Neural cell (in vitro differentiated cells): ENCODE measurements at regions not wholly inside any gene's neighbourhood (a gene's known extent, or its start where the extent isn't known, plus 50 kb on each side); places are given as distances from the start of the nearest gene placed in this dataset.

Experiments
- H2AFZ ChIP-seq: fragments of 200-600, 300-800 bp; sonication (generic), shearing (Covaris generic); 2 replicates; pipeline ENCODE4 v1.6.0; 2014; ENCODE audit warnings: low read depth, mild to moderate bottlenecking, antibody characterized with exemption, low read length, moderate library complexity
- H3F3A ChIP-seq: fragments of 200-600 bp; shearing (Covaris generic); 2 replicates; pipeline ENCODE4 v1.6.1; 2016; ENCODE audit warnings: mild to moderate bottlenecking, moderate library complexity, mixed read lengths, antibody characterized with exemption, low read length; ENCODE audit not compliant: insufficient read depth, poor library complexity, severe bottlenecking
- H3K27ac ChIP-seq: fragments of 200-600, 300-800 bp; sonication (generic), shearing (Covaris generic); 2 replicates; pipeline ENCODE4 v1.5.1; 2014; ENCODE audit warnings: mild to moderate bottlenecking, low read length, moderate library complexity
- H3K27me3 ChIP-seq: fragments of 300-800, 200-600 bp; sonication (generic), shearing (Covaris generic); 2 replicates; pipeline ENCODE4 v1.6.0; 2014; ENCODE audit warnings: mild to moderate bottlenecking, low read depth, low read length, moderate library complexity; ENCODE audit not compliant: insufficient read depth
- H3K36me3 ChIP-seq: fragments of 300-800, 200-600 bp; sonication (generic), shearing (Covaris generic); 2 replicates; pipeline ENCODE4 v1.5.1; 2014; ENCODE audit warnings: mild to moderate bottlenecking, antibody characterized with exemption, low read length, moderate library complexity; ENCODE audit not compliant: insufficient read depth
- H3K4me2 ChIP-seq: fragments of 300-800, 200-600 bp; sonication (generic), shearing (Covaris generic); 2 replicates; pipeline ENCODE4 v1.6.0; 2014; ENCODE audit warnings: mild to moderate bottlenecking, low read length
- H3K4me3 ChIP-seq: fragments of 300-800, 200-600 bp; sonication (generic), shearing (Covaris generic); 2 replicates; pipeline ENCODE4 v1.5.1; 2014; ENCODE audit warnings: mild to moderate bottlenecking, low read length, moderate library complexity
- H3K79me2 ChIP-seq: fragments of 200-600 bp; shearing (Covaris generic); replicated peaks from 2 replicates; pipeline ENCODE4 v1.6.0; 2014; ENCODE audit warnings: mild to moderate bottlenecking, low read length, moderate library complexity; ENCODE audit not compliant: insufficient read depth
- H3K9ac ChIP-seq: fragments of 300-800, 200-600 bp; sonication (generic), shearing (Covaris generic); 2 replicates; pipeline ENCODE4 v1.6.1; 2016; ENCODE audit warnings: mild to moderate bottlenecking, low read length, mixed read lengths
- H3K9me2 ChIP-seq: fragments of 200-600 bp; shearing (Covaris generic); 2 replicates; pipeline ENCODE4 v1.6.1; 2016; ENCODE audit warnings: mild to moderate bottlenecking, low read length, mixed read lengths; ENCODE audit not compliant: insufficient read depth
- H3K9me3 ChIP-seq: fragments of 200-600, 300-800 bp; sonication (generic), shearing (Covaris generic); 2 replicates; pipeline ENCODE4 v1.6.1; 2016; ENCODE audit warnings: mild to moderate bottlenecking, mixed run types, low read length, moderate library complexity, mixed read lengths
- H4K20me1 ChIP-seq: fragments of 200-600 bp; shearing (Covaris generic); 2 replicates; pipeline ENCODE4 v1.6.1; 2016; ENCODE audit warnings: mild to moderate bottlenecking, mixed run types; ENCODE audit not compliant: insufficient read depth
- CTCF ChIP-seq: fragments of 450-650 bp; IDR thresholded peaks from 2 replicates; pipeline ENCODE4 v1.5.1; 2014; ENCODE audit warnings: antibody characterized with exemption, mild to moderate bottlenecking, moderate library complexity; ENCODE audit not compliant: poor library complexity, severe bottlenecking
- EP300 ChIP-seq: fragments of 450-650 bp; conservative IDR thresholded peaks from 2 replicates; pipeline ENCODE4 v1.6.1; 2014; ENCODE audit warnings: antibody characterized with exemption, mild to moderate bottlenecking, moderate library complexity; ENCODE audit not compliant: poor library complexity, severe bottlenecking
- EZH2 ChIP-seq: fragments of 200-600, 300-800 bp; shearing (Covaris generic), sonication (generic); IDR thresholded peaks from 2 replicates; pipeline ENCODE4 v1.6.1; 2014; ENCODE audit warnings: antibody characterized with exemption, low read length, borderline replicate concordance, mild to moderate bottlenecking; ENCODE audit not compliant: insufficient read depth, poor library complexity, severe bottlenecking
- MXI1 ChIP-seq: fragments of 450-650 bp; conservative IDR thresholded peaks from 2 replicates; pipeline ENCODE4 v1.6.1; 2014; ENCODE audit warnings: antibody characterized with exemption, mild to moderate bottlenecking; ENCODE audit not compliant: poor library complexity, severe bottlenecking
- POLR2AphosphoS5 ChIP-seq: IDR thresholded peaks from 2 replicates; pipeline ENCODE4 v1.6.1; 2012
- RAD21 ChIP-seq: fragments of 450-650 bp; conservative IDR thresholded peaks from 2 replicates; pipeline ENCODE4 v1.6.1; 2014; ENCODE audit warnings: antibody characterized with exemption, mild to moderate bottlenecking, moderate library complexity
- SMC3 ChIP-seq: fragments of 450-650 bp; conservative IDR thresholded peaks from 2 replicates; pipeline ENCODE4 v1.6.1; 2014; ENCODE audit warnings: antibody characterized with exemption, mild to moderate bottlenecking, moderate library complexity; ENCODE audit not compliant: poor library complexity
- TAF1 ChIP-seq: IDR thresholded peaks from 2 replicates; pipeline ENCODE4 v1.6.1; 2012; ENCODE audit warnings: low read depth
- small RNA-seq, 3 experiments: library from RNA; depleted of rRNA; stranded (forward); fragments of <200 nt; gene quantifications; one replicate each; pipeline ENCODE3, GENCODE V24; 2012
- TF ChIP-seq, protein P1 (sequence below): IDR thresholded peaks from 2 replicates; pipeline ENCODE4 v1.6.1; 2012; ENCODE audit warnings: borderline replicate concordance

GRCh38 chr5:156274453-156274852 lies 52.5 kb upstream of the SGCD start:
- H3K9me3 ChIP-seq: no peaks in the 10 kb centered on the region
- H3F3A ChIP-seq: no peaks in the 10 kb centered on the region
- no peaks in the 10 kb centered on the region for H3K79me2 ChIP-seq
- no peaks in the 10 kb centered on the region for H4K20me1 ChIP-seq
- H3K27me3 ChIP-seq: no peaks in the 10 kb centered on the region
- no peak overlapping the region for H3K27ac ChIP-seq
- no peak overlapping the region for H3K4me2 ChIP-seq
- H3K4me3 ChIP-seq: no peak overlapping the region
- no peaks in the 10 kb centered on the region for H3K36me3 ChIP-seq
- H2AFZ ChIP-seq: no peak overlapping the region
- TF ChIP-seq MXI1 (no peak), CTCF (no peak), EP300 (no peak), SMC3 (no peak), POLR2AphosphoS5 (no peak), RAD21 (no peak), EZH2 (no peak), TAF1 (no peak)
- TF ChIP-seq, protein P1, sequence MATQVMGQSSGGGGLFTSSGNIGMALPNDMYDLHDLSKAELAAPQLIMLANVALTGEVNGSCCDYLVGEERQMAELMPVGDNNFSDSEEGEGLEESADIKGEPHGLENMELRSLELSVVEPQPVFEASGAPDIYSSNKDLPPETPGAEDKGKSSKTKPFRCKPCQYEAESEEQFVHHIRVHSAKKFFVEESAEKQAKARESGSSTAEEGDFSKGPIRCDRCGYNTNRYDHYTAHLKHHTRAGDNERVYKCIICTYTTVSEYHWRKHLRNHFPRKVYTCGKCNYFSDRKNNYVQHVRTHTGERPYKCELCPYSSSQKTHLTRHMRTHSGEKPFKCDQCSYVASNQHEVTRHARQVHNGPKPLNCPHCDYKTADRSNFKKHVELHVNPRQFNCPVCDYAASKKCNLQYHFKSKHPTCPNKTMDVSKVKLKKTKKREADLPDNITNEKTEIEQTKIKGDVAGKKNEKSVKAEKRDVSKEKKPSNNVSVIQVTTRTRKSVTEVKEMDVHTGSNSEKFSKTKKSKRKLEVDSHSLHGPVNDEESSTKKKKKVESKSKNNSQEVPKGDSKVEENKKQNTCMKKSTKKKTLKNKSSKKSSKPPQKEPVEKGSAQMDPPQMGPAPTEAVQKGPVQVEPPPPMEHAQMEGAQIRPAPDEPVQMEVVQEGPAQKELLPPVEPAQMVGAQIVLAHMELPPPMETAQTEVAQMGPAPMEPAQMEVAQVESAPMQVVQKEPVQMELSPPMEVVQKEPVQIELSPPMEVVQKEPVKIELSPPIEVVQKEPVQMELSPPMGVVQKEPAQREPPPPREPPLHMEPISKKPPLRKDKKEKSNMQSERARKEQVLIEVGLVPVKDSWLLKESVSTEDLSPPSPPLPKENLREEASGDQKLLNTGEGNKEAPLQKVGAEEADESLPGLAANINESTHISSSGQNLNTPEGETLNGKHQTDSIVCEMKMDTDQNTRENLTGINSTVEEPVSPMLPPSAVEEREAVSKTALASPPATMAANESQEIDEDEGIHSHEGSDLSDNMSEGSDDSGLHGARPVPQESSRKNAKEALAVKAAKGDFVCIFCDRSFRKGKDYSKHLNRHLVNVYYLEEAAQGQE: no peak
- H3K9ac ChIP-seq: no peak overlapping the region
- H3K9me2 ChIP-seq: no peaks in the 10 kb centered on the region

Small RNA genes in the stretch of these regions (small RNA-seq; reads per million reads assigned to genes)
- gene RNA5SP199: 0 reads per million in 3 experiments
